ENCODE measurements at regions not wholly inside any gene's neighbourhood (a gene's known extent, or its start where the extent isn't known, plus 50 kb on each side); places are given as distances from the start of the nearest gene placed in this dataset.

DNA sequence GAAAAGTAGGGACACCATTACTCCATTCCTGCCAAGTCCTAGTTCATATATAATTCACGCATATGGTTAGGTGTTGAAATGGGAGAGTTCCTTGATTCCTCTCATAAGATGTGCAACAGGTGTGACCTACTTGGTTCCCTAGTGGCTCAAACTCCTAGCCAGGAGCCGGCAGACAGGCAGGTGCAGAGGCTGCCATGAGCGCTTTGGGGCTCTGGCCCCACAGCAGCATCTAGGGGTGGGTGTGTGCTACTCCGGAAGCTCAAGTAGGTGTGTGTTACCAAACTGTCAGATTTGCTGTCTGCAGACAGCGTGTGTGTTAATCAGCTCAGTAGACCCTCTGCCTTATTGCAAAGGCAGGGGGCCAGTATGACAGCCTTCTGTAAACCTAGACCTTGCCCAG, 1652.4 kb upstream of the ACO1 start:
- intact Hi-C loops (cut with micrococcal nuclease), result no loop called here

More for the DNA sequence above, 1652.4 kb upstream of the ACO1 start:
- Histone ChIP-seq H4K91ac (ENCODE audit: insufficient read depth, low read depth, low read length) (no peak overlapping the region), H3K4me3 (ENCODE audit: insufficient read depth, low read depth, low read length) (no peak overlapping the region), H3K4me1 (ENCODE audit: control insufficient read depth, insufficient read depth, low read length) (no peaks in the 10 kb centered on the region), H3K79me1 (ENCODE audit: low read depth in 1 of 2, low read length in 2 of 2) (no peaks in the 10 kb centered on the region), H4K20me1 (ENCODE audit: insufficient read depth, low read length) (no peaks in the 10 kb centered on the region), H4K5ac (ENCODE audit: low read depth, low read length) (no peak overlapping the region), H3K27ac (ENCODE audit: insufficient read depth, low read length) (no peak overlapping the region), H2AFZ (replicated peaks; ENCODE audit: low read length, poor library complexity) (no peak overlapping the region), H3K56ac (ENCODE audit: extremely low read depth, insufficient read depth, low read length) (no peak overlapping the region), H2AK5ac (ENCODE audit: low read depth, low read length) (no peak overlapping the region), H3K36me3 (ENCODE audit: control insufficient read depth, insufficient read depth, low read length) (no peaks in the 10 kb centered on the region), H3K9me1 (ENCODE audit: insufficient read depth, low read length) (no peaks in the 10 kb centered on the region), H3K14ac (replicated peaks; ENCODE audit: low read depth, low read length) (no peak overlapping the region), H3K9me3 (ENCODE audit: control insufficient read depth, insufficient read depth, low read length) (peaks cover 3% of the 10 kb centered on the region), H3K27me3 (ENCODE audit: control insufficient read depth, insufficient read depth, low read length) (no peaks in the 10 kb centered on the region), H2BK15ac (ENCODE audit: low read depth, low read length) (no peak overlapping the region), H3K4me2 (ENCODE audit: low read depth, low read length) (no peak overlapping the region), H2AK9ac (replicated peaks; ENCODE audit: low read depth, low read length, poor library complexity) (no peak overlapping the region), H3K18ac (ENCODE audit: low read depth, low read length) (no peak overlapping the region), H2BK20ac (ENCODE audit: low read depth, low read length) (no peak overlapping the region), H2BK120ac (ENCODE audit: low read depth, low read length) (no peak overlapping the region), H4K8ac (ENCODE audit: low read depth in 2 of 2, low read length in 2 of 2) (no peak overlapping the region), H3K4ac (ENCODE audit: low read depth, low read length) (no peak overlapping the region), H2BK5ac (ENCODE audit: low read depth, low read length, poor library complexity, severe bottlenecking) (no peak overlapping the region), H3K23ac (ENCODE audit: low read depth, low read length) (no peak overlapping the region), H3K9ac (ENCODE audit: low read depth, low read length) (no peak overlapping the region)
- CTCF ChIA-PET, result no interaction called here
- in situ Hi-C loops (cut with MboI; ENCODE audit: low sequenced_read_pairs), result no loop called here
- no peak for ATAC-seq (ENCODE audit: low read depth)
- POLR2A ChIA-PET (ENCODE audit: unreplicated experiment), result no interaction called here
- 46% methylated on average over 3 of the region's 5 CpGs; no CpG with 5 or more reads in 1 of the 2 experiments for WGBS, 2 experiments (ENCODE audit: extremely low coverage in 2 of 2, insufficient read length in 1 of 2)
- no peak for DNase-seq
- no TSS peak for BruUV-seq (replicated peaks)
- no peak for TF ChIP-seq BHLHE40 (IDR thresholded peaks at IDR 0.05; ENCODE audit: low read depth, low read length)
- TF ChIP-seq, protein P1, sequence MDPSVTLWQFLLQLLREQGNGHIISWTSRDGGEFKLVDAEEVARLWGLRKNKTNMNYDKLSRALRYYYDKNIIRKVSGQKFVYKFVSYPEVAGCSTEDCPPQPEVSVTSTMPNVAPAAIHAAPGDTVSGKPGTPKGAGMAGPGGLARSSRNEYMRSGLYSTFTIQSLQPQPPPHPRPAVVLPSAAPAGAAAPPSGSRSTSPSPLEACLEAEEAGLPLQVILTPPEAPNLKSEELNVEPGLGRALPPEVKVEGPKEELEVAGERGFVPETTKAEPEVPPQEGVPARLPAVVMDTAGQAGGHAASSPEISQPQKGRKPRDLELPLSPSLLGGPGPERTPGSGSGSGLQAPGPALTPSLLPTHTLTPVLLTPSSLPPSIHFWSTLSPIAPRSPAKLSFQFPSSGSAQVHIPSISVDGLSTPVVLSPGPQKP (IDR thresholded peaks at IDR 0.05; ENCODE audit: borderline replicate concordance, low read depth, low read length), result no peak
- TF ChIP-seq MAZ (IDR thresholded peaks at IDR 0.05; ENCODE audit: borderline replicate concordance, low read depth, low read length), result no peak
- no peak for TF ChIP-seq FOS (IDR thresholded peaks at IDR 0.05; ENCODE audit: low read depth, low read length)
- TF ChIP-seq MAFK (IDR thresholded peaks at IDR 0.05; ENCODE audit: low read depth, low read length), result no peak
- TF ChIP-seq, protein P2, sequence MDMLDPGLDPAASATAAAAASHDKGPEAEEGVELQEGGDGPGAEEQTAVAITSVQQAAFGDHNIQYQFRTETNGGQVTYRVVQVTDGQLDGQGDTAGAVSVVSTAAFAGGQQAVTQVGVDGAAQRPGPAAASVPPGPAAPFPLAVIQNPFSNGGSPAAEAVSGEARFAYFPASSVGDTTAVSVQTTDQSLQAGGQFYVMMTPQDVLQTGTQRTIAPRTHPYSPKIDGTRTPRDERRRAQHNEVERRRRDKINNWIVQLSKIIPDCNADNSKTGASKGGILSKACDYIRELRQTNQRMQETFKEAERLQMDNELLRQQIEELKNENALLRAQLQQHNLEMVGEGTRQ (IDR thresholded peaks at IDR 0.05; ENCODE audit: low read depth, low read length), result no peak
- dilution Hi-C loops (cut with HindIII; ENCODE audit: low sequenced_read_pairs, unreplicated experiment), result no loop called here
